Renal cortical epithelial cell (primary cell): ENCODE measurements at regions not wholly inside any gene's neighbourhood (a gene's known extent, or its start where the extent isn't known, plus 50 kb on each side); places are given as distances from the start of the nearest gene placed in this dataset.
"Not testable (repeated sequence)": the region's sequence is repeated elsewhere in the genome, so short reads cannot be mapped to it uniquely, and the experiment has no call there.

Experiments
- DNase-seq: peaks from one replicate; pipeline ENCODE4 v3.0.0-alpha.2; 2011; ENCODE audit warnings: low read depth

GRCh38 chr6:9708600-9708999 lies 706.3 kb downstream of the TFAP2A start:
- no peak for DNase-seq

DNA sequence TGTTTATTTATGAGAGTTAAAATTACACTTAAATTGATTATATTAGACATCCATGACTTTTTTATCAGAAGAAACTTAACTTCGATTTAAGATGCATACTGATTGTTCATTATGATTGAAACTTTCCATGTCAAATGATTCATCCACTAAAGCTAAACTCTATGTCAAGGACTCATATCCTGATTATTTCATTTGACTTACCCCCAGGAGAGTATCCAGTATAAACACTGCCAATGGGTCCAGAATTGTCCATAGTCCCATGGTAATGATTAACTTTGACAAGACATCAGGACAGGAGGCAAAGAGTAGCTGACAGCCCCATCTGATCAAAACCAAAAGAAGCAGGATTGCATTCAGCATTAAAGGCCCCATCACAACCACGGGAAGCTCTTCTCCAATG lies 709.9 kb downstream of the TFAP2A start:
- peak; percentile 75 for DNase-seq

DNA sequence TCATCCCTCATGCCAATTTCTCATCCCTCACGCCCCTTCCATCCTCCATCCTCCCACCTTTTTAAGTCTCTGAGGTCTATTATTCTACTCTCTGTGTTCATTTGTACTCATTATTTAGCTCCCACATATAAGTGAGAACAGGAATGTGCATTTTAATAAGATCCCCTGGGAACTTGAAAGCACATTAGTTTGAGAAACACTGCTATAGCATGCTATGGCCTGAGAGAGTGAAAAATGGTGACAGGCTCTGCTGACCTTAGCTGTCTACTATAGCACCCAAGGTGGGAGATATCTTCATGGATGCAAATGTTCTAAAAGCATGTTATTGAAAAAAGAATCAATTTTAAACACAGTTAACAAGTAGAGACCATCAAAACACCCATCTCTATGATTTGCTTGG lies 712.0 kb downstream of the TFAP2A start:
- no peak for DNase-seq

GRCh38 chr6:9699888-9700287 lies 715.0 kb downstream of the TFAP2A start:
- no peak for DNase-seq

GRCh38 chr6:9697263-9697931 lies 717.5 kb downstream of the TFAP2A start:
- peak; percentile 2 for DNase-seq

- DNase-seq = peak; percentile 2
These were observed 724.5 kb downstream of the TFAP2A start for GRCh38 chr6:9690388-9690787.

DNA sequence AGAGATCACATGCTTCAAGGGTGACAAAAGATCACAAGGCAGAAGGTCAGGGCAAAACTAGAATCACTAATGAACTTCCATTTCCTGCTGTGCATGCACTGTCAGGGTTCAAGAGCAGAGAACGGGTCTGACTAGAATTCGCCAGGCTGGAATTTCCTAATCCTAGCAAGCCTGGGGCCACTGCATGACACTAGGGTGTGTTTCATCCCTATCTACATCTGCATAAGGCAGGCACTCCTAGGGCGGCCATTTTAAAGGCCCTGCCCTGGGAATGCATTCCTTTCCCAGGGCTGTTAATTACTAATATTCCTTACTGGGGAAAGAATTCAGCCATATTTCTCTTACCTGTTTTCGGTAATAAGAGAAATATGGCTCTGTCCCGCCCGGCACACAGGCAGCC lies 734.1 kb downstream of the TFAP2A start:
- not testable (repeated sequence) for DNase-seq

DNA sequence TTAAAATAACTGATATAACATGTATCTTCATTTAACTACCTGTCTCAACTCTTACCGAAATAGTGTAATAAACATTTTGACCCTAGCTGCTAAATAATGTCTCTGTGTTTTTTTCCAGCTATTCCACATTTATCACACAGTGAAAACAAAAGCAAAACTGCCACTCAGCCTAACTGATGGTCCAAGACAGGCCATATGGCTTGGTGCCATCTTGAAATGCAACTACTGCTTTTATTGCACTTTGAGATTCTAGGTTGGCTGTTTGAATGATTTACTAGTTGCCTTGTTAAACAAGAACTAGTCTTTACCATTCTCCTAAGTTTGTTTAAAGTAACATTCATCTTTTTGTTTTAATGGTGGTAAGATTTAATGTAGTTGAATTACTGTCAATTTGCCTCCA lies 739.8 kb downstream of the TFAP2A start:
- DNase-seq = no peak

DNA sequence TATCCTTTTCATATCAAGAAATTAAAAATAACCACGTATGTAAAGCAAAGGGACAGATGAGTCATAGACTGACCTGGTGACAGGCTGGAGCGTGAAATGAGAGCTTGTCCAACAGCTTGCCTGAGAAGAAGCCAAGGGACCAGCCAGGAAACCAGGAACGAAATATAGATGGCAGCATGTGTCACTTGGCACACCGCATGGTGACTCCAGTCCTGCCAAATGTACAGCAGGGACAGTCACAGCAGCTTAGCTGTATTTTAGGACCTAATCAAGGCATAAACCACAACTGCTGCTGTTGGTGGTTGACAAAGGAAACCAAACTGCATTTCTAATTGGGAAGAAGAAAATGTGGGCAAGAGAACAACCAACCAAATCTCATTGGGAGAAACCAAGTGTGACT lies 755.0 kb downstream of the TFAP2A start:
- no peak for DNase-seq

GRCh38 chr6:9657994-9658393 lies 756.9 kb downstream of the TFAP2A start:
- peak; percentile 21 for DNase-seq

DNA sequence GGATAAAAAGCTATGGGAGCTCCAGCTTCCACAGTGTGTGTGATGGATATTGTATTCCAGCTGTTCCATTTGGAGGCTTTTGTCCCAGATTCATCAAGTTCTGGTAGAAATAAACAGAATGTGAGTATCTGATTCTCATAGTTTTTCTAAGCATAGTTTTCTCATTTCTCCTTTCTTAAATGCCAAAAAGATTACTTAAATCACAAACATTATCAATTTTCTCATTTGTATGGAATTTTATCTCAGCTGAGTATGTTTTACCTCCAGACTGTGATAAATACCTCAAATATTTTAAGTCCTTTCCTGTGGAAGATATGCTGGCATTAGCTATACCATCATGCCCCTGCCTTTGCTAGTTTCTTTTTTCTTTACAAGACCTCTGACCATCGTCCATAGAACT lies 767.3 kb downstream of the TFAP2A start:
- no peak for DNase-seq

DNA sequence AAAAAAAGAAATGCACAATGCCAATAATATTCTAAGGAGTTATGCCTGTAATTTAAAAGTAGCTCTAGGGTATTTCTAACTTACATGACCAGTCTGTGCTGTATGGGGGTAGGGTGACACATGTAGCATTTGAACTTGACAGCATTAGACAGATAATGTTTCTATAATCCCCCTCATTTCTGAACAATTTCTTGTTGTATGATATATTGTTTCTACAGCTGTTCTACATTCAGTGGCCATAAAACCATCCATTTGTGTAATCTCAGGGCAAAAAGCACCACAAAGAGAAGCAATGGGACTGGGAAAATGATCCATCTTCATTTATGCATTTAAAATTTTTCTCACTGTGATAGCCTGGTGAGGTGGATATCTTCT lies 767.8 kb downstream of the TFAP2A start:
- no peak for DNase-seq

- DNase-seq = peak; percentile 46
These were observed 768.4 kb downstream of the TFAP2A start for GRCh38 chr6:9646342-9647070.

GRCh38 chr6:9638861-9639260 lies 776.0 kb downstream of the TFAP2A start:
- DNase-seq = no peak

GRCh38 chr6:9634776-9635175 lies 780.1 kb downstream of the TFAP2A start:
- no peak for DNase-seq

DNA sequence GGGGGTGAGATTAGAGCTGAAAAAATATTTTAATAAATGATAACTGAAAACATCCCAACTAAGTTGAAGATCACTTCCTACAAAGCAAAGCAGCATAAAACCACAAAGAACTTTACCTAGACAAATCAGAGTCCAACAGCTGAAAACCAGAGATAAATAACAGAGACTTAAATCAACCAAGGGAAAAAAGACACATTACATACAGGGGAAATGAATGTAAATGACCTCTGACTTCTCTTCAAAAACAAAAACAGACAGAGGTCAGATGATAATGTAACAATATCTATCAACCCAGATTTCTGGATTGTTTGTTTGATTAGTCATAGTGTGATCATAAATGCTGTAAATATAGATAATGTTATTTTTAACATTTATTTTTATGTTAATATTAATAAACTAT lies 782.8 kb downstream of the TFAP2A start:
- DNase-seq = no peak

DNA sequence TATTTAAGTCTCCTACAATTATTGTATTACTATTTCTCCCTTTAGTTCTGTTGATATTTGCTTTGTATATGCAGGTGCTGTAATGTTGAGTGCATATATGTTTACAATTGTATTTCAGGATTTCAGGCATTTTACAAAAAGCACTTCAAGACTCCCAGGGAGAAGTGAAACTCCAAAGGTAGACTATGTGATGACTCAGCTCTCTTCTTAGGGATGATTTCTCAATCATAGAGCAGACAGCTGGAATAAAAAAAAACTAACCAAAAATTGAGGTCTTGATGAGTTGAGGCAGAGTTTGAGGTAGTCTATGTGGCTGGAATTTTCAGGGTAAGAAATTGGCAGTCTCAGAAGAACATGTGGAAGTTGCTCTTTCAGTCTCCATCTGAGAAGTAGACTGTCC lies 786.1 kb downstream of the TFAP2A start:
- DNase-seq = peak; percentile 61

DNA sequence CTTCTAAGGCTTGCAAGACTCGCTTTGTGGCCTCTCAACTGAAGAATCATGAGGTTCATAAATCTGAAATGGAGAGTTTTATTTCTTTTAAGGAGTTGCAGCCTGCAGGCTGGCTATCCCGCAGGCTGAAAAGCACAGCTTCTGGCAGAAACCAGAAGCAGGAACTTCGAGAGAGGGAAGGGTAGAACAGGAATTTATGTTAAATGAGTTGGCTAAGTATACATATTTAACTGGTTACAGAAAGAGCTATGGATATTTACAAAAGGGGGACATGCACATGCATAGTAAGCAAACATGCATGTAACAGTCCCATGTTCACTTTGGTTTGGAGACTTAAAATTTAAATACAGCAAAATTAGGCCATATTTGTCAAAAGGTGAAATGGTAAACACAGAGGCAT lies 787.0 kb downstream of the TFAP2A start:
- DNase-seq = no peak

DNA sequence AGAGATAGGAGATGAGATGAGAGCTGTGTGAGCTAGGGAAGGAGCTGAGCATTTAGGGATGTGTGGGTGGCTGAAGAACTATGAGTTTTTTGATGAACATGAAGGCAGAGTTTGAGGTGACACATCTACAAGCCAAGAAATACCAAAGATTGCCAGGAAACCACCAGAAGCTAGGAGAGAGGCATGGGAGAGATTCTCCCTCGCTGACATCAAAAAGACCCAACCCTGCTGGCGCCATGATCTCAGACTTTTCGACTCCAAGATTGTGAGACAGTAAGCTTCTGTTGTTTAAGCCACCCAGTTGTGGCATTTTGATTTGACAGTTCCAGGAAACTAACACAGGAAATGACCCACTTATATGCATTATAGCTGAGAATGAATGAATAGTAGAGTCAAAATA lies 790.9 kb downstream of the TFAP2A start:
- DNase-seq = no peak

GRCh38 chr6:9623228-9623832 lies 791.5 kb downstream of the TFAP2A start:
- no peak for DNase-seq

DNA sequence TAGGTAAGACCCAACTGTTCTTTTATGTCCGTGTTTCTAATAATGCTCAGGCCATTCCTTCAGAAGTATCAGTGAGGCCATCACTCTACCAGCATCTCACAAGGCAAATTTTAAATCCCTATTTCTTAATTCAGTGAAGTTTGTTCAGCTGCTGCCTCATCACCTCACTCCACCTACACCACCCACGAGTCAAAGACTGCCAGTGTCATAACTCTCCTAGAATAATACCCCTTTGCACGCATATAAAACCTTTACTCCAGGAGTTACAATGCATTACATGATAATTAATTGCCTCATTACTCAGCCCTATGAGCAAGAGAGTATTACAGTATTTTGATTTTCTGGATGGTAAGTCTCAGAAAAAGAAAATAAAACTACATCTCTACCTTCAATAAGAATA lies 793.6 kb downstream of the TFAP2A start:
- peak; percentile 57 for DNase-seq

DNA sequence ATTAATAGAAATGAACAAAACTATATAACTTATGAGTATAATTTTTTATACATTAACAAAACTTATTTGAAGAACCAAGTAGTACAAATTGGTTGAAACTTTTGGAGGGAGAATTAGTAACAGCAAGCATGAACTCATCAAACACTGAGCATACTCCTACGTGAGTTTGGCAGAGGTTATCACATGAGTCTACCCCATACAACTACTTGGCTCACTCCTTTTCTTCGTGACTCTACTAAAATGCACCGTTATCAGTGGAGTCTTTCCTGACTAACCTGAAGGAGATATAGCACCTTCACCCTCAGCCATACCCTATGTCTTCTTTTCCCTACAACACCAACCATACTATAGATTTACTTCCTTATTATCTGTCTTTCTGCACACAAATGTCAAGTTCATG lies 794.2 kb downstream of the TFAP2A start:
- no peak for DNase-seq

GRCh38 chr6:9620263-9620662 lies 794.6 kb downstream of the TFAP2A start:
- peak; percentile 85 for DNase-seq
